ENCODE measurements at regions not wholly inside any gene's neighbourhood (a gene's known extent, or its start where the extent isn't known, plus 50 kb on each side); places are given as distances from the start of the nearest gene placed in this dataset.
A peak's percentile ranks its signal among the peaks of the same experiment; 100 is the strongest.

GRCh38 chr6:85111481-85112011 lies 338.3 kb upstream of the NT5E start:
- intact Hi-C loops (cut with DNase I; ENCODE audit: low total_unique reads): no loop called here
- H3K4me3 ChIP-seq: no peak overlapping the region
- no peaks in the 10 kb centered on the region for H3K36me3 ChIP-seq
- H3K27me3 ChIP-seq: no peaks in the 10 kb centered on the region
- H3K9me3 ChIP-seq: no peaks in the 10 kb centered on the region
- DNase-seq: peak; percentile 29 to 72
- peaks cover 0 to 40% (median 7%) of the 10 kb centered on the region in 4 donors for H3K4me1 ChIP-seq
- H3K27ac ChIP-seq: peak overlapping the region; percentile 50 to 53
- TF ChIP-seq CTCF (IDR thresholded peaks at IDR 0.05): no peak

- DNase-seq: no peak
- Histone ChIP-seq H3K4me1 (peaks cover 0 to 37% (median 6%) of the 10 kb centered on the region in 4 donors), H3K4me3 (no peak overlapping the region), H3K27ac (peak overlapping the region; percentile 50 to 53), H3K9me3 (no peaks in the 10 kb centered on the region), H3K27me3 (no peaks in the 10 kb centered on the region), H3K36me3 (no peaks in the 10 kb centered on the region)
- no peak for TF ChIP-seq CTCF (IDR thresholded peaks at IDR 0.05)
- intact Hi-C loops (cut with DNase I; ENCODE audit: low total_unique reads): no loop called here
These were observed 338.9 kb upstream of the NT5E start for GRCh38 chr6:85110943-85111342.

GRCh38 chr6:85107701-85108100 lies 342.2 kb upstream of the NT5E start:
- intact Hi-C loops (cut with DNase I; ENCODE audit: low total_unique reads): no loop called here
- no peak for DNase-seq

GRCh38 chr6:85096976-85097375 lies 332.6 kb upstream of the TBX18 start:
- no peaks in the 10 kb centered on the region for H3K4me1 ChIP-seq
- H3K9me3 ChIP-seq: peaks cover 0 to 15% (median 3%) of the 10 kb centered on the region in 3 donors
- intact Hi-C loops (cut with DNase I; ENCODE audit: low total_unique reads): no loop called here
- no peaks in the 10 kb centered on the region for H3K36me3 ChIP-seq
- DNase-seq: no peak
- no peak overlapping the region for H3K4me3 ChIP-seq
- no peaks in the 10 kb centered on the region for H3K27me3 ChIP-seq
- no peak overlapping the region for H3K27ac ChIP-seq
- no peak for TF ChIP-seq CTCF (IDR thresholded peaks at IDR 0.05)

More at GRCh38 chr6:85107701-85108100, 342.2 kb upstream of the NT5E start:
- H3K36me3 ChIP-seq: no peaks in the 10 kb centered on the region
- H3K27me3 ChIP-seq: no peaks in the 10 kb centered on the region
- H3K27ac ChIP-seq: no peak overlapping the region
- peaks cover 0 to 17% (median under 1%) of the 10 kb centered on the region in 4 donors for H3K4me1 ChIP-seq
- no peak overlapping the region for H3K4me3 ChIP-seq
- H3K9me3 ChIP-seq: no peaks in the 10 kb centered on the region
- no peak for TF ChIP-seq CTCF (IDR thresholded peaks at IDR 0.05)

GRCh38 chr6:85092226-85092625 lies 327.8 kb upstream of the TBX18 start:
- Histone ChIP-seq H3K27me3 (no peaks in the 10 kb centered on the region), H3K9me3 (peaks cover 0 to 3% (median 0%) of the 10 kb centered on the region in 3 donors), H3K4me3 (no peak overlapping the region), H3K27ac (no peak overlapping the region), H3K36me3 (no peaks in the 10 kb centered on the region), H3K4me1 (no peaks in the 10 kb centered on the region)
- no peak for TF ChIP-seq CTCF (IDR thresholded peaks at IDR 0.05)
- intact Hi-C loops (cut with DNase I; ENCODE audit: low total_unique reads): no loop called here
- no peak for DNase-seq

GRCh38 chr6:85089255-85089654 lies 324.9 kb upstream of the TBX18 start:
- Histone ChIP-seq H3K4me3 (no peak overlapping the region), H3K27ac (no peak overlapping the region), H3K9me3 (no peaks in the 10 kb centered on the region), H3K36me3 (no peaks in the 10 kb centered on the region), H3K4me1 (no peaks in the 10 kb centered on the region), H3K27me3 (no peaks in the 10 kb centered on the region)
- DNase-seq: no peak
- TF ChIP-seq CTCF (IDR thresholded peaks at IDR 0.05): no peak
- intact Hi-C loops (cut with DNase I; ENCODE audit: low total_unique reads): no loop called here

All from tibial artery (tissue), 4 donors.